NK-92 treated with Interleukin-12 subunit alpha and Interleukin-12 subunit beta, amount 100 ng/mL, for 24 hours (cell line): ENCODE measurements at regions not wholly inside any gene's neighbourhood (a gene's known extent, or its start where the extent isn't known, plus 50 kb on each side); places are given as distances from the start of the nearest gene placed in this dataset.

Source experiments
- DNase-seq: peaks from one replicate; lab custom pipeline; 2025; lab: John Stamatoyannopoulos, UW

DNA sequence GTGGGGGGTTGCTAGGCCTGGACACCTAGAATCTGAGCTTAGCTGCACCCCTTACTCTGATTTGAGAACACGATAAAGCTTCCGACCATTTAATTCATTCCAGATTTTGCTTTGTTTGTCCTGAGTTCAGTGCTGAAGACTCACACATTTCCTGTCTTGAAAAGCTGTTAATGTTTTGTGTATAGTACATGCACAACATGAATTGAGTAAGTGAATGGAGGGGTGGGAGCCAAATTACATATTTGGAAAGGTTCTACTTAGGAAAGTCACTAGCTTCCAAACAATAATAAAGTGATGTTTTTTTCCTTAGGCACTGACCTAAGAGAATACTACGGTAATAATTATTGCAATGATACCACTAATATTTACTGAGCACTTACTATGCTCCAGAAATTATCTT, 955.2 kb upstream of the NR2F2 start:
- DNase-seq = no peak

DNA sequence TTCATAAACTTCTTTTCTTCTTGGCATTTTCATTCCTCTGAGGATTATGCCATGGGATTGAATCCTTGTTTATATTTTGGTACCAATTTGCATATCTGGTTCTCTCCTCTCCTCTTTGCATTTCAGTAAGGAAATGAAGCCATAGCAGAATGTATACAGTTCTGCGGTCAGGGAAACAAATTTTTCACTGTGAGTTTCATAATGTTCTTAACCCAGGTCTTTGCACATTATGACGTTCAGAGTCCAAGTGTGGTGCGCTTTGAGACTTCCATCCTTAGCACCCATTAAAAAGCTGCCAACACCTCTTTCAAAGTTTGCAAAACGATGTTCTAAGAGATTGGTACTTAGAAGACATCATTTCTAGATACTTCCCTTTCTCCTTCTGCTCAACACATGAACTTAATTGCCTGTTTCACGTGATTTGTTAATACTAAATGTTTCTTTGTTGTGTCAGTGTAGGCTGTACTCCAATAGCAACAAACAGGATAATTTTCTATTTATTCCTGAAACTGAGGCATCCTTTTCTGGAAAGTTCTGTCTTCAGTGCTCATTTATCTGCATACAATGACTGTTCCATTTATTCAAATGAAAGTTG, 953.1 kb upstream of the NR2F2 start:
- no peak for DNase-seq

DNA sequence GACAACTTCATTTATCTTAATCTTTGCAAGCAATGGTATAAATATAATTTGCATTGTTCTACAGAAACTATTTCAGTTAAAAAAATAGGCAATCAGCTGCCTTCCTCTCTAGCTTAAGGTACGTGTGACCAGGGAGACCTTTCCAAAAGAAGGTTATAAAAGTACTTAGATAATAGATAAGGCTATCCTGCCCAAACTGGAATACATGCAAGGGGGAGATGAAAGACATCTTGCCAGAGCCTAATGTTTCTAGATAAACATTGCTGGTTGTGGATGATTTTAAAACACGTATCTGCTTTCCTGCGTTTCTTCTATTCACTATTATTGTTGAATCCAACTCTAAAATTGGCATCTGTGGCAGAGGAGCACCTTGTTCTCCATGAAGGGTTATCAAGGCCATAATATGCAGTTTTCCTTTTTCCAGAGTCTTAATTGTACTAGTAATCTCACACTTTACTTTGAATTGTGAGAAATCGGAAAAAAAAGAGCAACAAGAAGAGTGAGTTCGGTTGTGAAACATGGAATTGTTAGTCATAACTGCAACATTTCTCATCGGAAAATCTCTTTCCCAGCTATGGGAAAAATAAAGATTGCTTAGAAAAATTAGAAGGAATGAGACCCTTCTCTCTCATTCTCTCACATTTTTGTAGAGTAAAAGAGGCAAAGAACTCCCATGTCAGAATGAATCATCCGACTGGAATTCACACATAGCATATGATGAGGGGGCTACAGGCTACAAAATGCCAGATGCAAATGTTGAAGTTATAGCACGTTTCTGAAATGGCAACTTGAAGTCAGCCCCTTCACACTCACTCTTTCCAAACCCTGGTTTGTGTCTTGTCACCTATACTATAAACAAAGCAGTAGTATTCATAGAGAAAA, 936.1 kb upstream of the NR2F2 start:
- DNase-seq = no peak

- no peak for DNase-seq
Observed at GRCh38 chr15:95400428-95400827, 930.1 kb upstream of the NR2F2 start.

- no peak for DNase-seq
Observed at GRCh38 chr15:95401587-95401986, 928.9 kb upstream of the NR2F2 start.

GRCh38 chr15:95405447-95405846, 925.1 kb upstream of the NR2F2 start:
- no peak for DNase-seq

GRCh38 chr15:95407534-95407933, 923.0 kb upstream of the NR2F2 start:
- DNase-seq = no peak

DNA sequence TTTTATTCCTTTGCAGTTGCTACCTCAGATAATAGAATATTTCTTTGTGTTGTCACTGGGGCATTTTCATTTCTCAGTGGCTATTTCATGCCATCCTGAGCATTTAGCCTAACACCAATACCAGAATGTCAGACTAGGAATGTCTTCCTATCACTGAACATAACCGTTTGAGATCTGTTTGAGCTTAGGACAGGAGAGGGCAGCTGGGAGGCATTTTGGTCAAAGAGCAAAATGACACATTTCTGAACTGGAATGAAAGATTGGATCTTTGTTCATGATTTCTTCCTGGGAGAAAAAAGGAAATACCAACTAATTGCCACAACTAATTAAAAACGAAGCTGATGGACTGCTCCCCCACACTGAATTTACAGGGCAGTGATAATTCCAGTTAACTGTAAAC, 921.3 kb upstream of the NR2F2 start:
- no peak for DNase-seq

- DNase-seq = no peak
Observed at GRCh38 chr15:95409626-95410310, 920.7 kb upstream of the NR2F2 start.

DNA sequence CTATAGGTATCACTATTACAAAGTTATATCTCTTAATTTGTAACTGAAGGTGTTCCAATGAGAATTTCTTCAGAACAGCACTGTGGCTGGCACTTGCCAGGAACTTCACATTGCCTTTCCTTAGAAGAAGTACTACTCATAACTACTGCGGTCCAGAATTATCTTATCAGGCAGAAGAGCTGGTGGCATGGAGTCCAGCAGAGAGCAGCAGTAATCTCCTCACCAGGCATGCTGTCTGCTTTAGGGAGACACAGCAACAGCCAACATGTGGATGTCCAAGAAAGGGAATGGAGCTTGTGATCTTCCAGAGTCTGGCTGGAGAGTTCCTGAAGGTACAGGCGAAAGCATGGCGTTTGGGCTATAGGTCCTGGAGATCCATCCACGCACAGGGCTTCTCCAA, 919.7 kb upstream of the NR2F2 start:
- no peak for DNase-seq

DNA sequence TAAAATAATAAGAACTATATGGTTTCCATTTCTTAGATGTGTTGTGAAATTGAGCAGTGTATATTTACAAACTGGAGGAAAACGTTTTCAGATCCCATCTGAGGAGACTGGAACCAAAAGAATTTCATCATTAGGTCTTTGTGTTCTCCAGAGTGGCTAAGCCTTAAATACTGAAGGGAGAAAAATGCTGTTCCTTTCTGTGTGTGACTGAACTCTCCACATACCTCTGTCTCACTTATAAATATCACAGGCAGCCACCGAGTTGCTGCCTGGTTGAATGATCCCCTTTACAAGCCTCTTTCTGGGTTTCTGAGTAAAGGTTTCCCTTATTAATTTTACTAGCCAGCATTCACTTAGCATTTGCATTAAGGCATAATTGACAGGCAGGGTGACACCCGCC, 913.9 kb upstream of the NR2F2 start:
- DNase-seq = no peak

- no peak for DNase-seq
Observed at GRCh38 chr15:95417761-95418160, 912.7 kb upstream of the NR2F2 start.

- no peak for DNase-seq
Observed at GRCh38 chr15:95422255-95422654, 908.2 kb upstream of the NR2F2 start.

DNA sequence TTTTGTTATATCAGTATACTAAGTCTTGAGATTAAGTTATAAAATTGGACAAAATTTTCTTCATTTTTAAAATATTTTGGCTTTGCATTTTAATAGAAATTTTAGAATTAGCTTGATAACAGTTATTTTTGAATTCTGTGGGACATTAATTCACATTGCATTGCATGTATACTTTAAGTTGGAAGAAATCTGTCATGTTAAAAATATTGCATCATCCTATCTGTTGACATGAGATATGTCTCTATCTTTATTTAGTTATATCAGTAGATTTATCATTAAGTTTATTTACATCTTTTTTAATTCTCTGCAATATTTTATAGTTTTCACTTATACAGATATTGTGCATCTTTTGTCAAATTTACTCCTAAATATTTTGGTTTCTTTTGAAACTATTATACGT, 904.6 kb upstream of the NR2F2 start:
- no peak for DNase-seq

DNA sequence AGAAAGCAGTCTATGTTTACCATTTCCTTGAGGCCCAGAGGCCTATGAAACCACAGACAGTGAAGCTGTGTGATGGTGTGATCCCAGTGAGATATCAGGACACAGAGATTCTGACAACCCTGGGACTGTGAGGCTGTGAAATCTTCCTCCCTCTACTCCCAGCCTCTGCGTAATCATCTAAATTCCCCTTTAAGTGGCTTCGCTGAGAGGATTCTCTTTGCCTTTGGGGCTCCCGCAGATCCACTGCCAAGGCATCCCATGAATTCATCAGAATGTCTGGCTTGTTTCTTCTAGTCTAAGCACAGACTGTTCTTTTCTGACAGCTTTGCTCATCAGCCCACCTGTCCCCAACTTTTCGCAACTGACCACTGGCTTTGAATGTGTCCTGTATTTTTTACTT, 901.2 kb upstream of the NR2F2 start:
- no peak for DNase-seq

- DNase-seq = no peak
Observed at GRCh38 chr15:95431518-95431917, 899.0 kb upstream of the NR2F2 start.

GRCh38 chr15:95432878-95433405, 897.6 kb upstream of the NR2F2 start:
- DNase-seq = no peak

- DNase-seq = no peak
Observed at GRCh38 chr15:95439922-95440376, 890.6 kb upstream of the NR2F2 start.

- DNase-seq = no peak
Observed at GRCh38 chr15:95440712-95441111, 889.8 kb upstream of the NR2F2 start.

GRCh38 chr15:95442107-95442719, 888.3 kb upstream of the NR2F2 start:
- no peak for DNase-seq

DNA sequence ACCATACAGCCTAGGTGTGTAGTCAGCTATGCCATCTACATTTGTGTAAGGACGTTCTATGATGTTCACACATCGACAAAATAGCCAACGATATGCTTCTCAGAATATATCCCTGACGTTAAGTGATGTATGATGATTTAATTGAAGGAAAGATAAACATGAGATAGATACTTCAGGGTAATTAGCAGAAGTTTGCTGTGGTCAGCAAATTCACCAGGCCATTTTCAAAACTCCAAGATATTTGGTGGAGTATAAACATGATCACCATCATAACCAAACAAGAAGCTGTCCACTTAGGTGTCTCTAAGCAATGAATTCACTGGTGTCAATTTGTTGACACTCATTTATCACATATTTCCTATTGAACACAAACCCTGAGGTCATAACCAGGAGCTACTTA, 885.6 kb upstream of the NR2F2 start:
- no peak for DNase-seq

DNA sequence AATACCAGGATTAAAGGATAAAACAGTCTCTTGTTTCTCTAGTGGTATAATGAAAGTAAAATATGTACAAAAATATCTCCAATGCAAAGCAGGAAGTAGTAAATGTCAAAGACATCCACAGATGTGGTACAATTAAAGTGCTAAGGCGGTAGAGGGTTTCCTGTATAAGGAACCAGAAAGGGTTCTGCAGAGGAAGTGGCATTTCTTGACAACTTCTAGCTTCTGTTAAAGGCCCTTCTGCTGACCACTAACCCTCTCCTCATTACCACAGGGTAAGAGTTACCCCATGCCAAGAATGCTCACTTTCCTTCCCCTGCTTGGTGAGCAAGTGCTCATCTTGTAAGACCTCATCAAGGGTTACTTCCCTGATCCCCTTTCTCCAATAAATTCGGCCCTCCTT, 883.6 kb upstream of the NR2F2 start:
- DNase-seq = peak; percentile 42
